Central memory CD8-positive, alpha-beta T cell (primary cell): ENCODE measurements at regions not wholly inside any gene's neighbourhood (a gene's known extent, or its start where the extent isn't known, plus 50 kb on each side); places are given as distances from the start of the nearest gene placed in this dataset.
"Not testable (repeated sequence)": the region's sequence is repeated elsewhere in the genome, so short reads cannot be mapped to it uniquely, and the experiment has no call there.

Source experiments
- ATAC-seq: fragments of 150-1000 bp; cut with Tn5 transposase; replicated peaks from 2 replicates; pipeline ENCODE4 v1.10.0; 2022; ENCODE audit warnings: mild to moderate bottlenecking, moderate FRiP score, moderate number of reproducible peaks; ENCODE audit not compliant: poor library complexity, severe bottlenecking; ENCODE audit errors: extremely low read depth
- DNase-seq, 2 donors: peaks; one replicate each; pipeline ENCODE4 v3.0.0; 2021; ENCODE audit warnings: low spot score in 2 of 2
- H3K27ac Mint-ChIP-seq: one replicate; pipeline ENCODE4 v1.8.0; 2022; ENCODE audit warnings: low read depth, mild to moderate bottlenecking, moderate library complexity, mixed read lengths
- H3K27me3 Mint-ChIP-seq: one replicate; pipeline ENCODE4 v1.8.0; 2022; ENCODE audit warnings: mixed read lengths
- H3K36me3 Mint-ChIP-seq: one replicate; pipeline ENCODE4 v1.8.0; 2022; ENCODE audit warnings: mild to moderate bottlenecking, moderate library complexity, mixed read lengths; ENCODE audit not compliant: insufficient read depth
- H3K4me1 Mint-ChIP-seq: one replicate; pipeline ENCODE4 v1.8.0; 2022; ENCODE audit warnings: mixed read lengths
- H3K4me3 Mint-ChIP-seq: one replicate; pipeline ENCODE4 v1.8.0; 2022; ENCODE audit warnings: mild to moderate bottlenecking, moderate library complexity, mixed read lengths
- H3K9me3 Mint-ChIP-seq: one replicate; pipeline ENCODE4 v1.8.0; 2022; ENCODE audit warnings: mixed read lengths

DNA sequence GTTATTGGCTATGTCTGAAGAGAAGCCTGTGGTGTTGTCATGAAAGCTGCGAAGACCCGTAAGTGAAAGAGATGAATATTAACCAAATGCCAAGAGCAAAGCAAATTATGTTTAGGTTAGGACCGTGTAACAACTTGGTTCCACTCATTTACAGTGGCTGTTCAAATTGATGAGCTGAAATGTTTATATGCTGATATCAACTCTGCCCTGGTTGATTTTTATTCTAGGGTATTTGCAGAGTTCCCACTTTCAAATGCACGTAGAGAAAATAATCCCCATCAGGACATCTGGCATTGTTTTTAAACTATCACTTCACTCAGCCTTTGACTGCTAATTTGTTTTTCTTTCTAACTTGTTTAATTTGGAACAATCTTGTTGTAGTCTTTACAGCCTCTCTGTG, 581.6 kb upstream of the ADAMTS5 start:
- H3K27me3 Mint-ChIP-seq = no peaks in the 10 kb centered on the region
- H3K27ac Mint-ChIP-seq = no peak overlapping the region
- H3K4me1 Mint-ChIP-seq = no peaks in the 10 kb centered on the region
- no peaks in the 10 kb centered on the region for H3K36me3 Mint-ChIP-seq
- DNase-seq (no peak), ATAC-seq (no peak)
- no peak overlapping the region for H3K4me3 Mint-ChIP-seq
- peaks cover 20% of the 10 kb centered on the region for H3K9me3 Mint-ChIP-seq

DNA sequence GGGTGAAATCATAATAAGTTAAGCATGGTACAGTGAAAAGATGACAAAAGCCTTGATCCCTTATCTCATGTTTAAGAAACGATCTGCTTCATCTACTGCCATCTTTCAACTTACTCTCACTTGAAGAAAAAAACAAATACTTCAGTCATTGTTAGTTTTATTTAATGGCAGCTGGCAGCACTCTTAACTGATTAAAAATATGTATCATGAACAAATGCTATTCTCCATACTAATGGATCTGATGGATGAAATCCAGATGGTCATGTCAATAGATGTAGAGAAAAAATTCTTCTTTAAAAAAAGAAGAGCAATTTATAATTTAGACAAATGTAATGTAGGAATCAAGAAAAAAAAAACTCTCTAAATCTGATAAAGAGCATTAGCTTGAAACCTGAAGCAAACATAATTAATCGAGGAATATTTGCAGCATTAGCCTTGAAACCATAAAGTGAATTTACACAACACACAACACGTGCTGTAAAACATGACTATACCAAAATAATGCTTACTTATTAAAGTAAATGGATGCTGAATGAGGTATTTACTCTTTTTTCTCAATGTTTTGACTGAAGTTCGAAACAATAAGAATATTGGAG, 579.0 kb upstream of the ADAMTS5 start:
- ATAC-seq (no peak), DNase-seq (no peak)
- Mint-ChIP-seq H3K27me3 (no peaks in the 10 kb centered on the region), H3K27ac (no peak overlapping the region), H3K36me3 (no peaks in the 10 kb centered on the region), H3K4me3 (no peak overlapping the region), H3K4me1 (no peaks in the 10 kb centered on the region), H3K9me3 (peaks cover 9% of the 10 kb centered on the region)

DNA sequence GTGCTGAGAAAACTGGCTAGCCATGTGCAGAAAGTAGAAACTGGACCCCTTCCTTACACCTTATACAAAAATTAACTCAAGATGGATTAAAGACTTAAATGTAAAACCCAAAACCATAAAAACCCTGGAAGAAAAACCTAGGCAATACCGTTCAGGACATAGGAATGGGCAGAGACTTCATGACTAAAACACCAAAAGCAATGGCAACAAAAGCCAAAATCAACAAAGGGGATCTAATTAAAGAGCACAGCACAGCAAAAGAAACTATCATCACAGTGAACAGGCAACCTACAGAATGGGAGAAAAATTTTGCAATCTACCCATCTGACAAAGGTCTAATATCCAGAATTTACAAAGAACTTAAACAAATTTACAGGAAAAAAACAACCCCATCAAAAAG, 575.2 kb upstream of the ADAMTS5 start:
- not testable (repeated sequence) for DNase-seq, H3K4me3 Mint-ChIP-seq, ATAC-seq, H3K27ac Mint-ChIP-seq, H3K4me1 Mint-ChIP-seq, H3K36me3 Mint-ChIP-seq, H3K27me3 Mint-ChIP-seq
- peaks cover 22% of the 10 kb centered on the region for H3K9me3 Mint-ChIP-seq

DNA sequence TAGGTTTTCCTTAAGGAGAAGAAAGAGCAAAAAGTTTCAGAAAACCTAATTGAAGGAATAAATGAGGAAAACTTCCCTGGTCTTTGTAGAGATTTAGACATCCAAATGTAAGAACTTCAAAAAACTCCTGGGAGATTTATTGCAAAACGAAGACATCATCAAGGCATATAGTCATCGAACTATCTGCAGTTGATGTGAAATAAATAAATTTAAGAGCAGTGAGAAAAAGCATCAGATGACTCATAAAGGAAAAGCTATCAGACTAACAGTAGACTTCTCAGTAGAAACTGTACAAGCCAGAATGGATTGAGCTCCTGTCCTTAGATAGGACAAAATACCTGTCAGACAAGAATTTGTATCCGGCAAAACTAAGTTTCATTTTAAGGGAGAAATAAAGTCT, 569.4 kb upstream of the ADAMTS5 start:
- Mint-ChIP-seq H3K27me3 (no peaks in the 10 kb centered on the region), H3K36me3 (no peaks in the 10 kb centered on the region), H3K27ac (no peak overlapping the region), H3K9me3 (peaks cover 21% of the 10 kb centered on the region), H3K4me1 (no peaks in the 10 kb centered on the region), H3K4me3 (no peak overlapping the region)
- no peak for ATAC-seq
- no peak for DNase-seq

DNA sequence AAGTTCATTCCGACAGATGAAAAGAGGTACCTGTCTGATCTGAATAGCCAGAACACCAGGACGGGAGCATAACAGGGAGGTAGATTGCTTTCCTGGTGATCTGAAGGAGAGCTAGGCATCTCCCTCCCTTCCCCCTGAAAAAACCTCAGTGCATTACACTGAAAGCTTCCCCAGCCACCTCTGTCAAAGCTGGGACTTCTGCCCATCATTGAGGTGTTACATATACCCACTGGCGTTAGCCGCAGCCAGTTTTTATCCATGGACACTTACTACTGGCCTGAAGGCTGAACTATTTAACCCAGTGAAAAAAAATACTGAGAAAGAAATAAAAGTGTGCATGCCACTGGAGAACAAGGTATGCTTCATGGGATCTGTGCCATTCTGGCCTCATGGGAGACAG, 568.3 kb upstream of the ADAMTS5 start:
- Mint-ChIP-seq H3K4me1 (no peaks in the 10 kb centered on the region), H3K4me3 (no peak overlapping the region), H3K36me3 (no peaks in the 10 kb centered on the region), H3K27ac (no peak overlapping the region), H3K27me3 (no peaks in the 10 kb centered on the region), H3K9me3 (peaks cover 16% of the 10 kb centered on the region)
- no peak for ATAC-seq
- no peak for DNase-seq

DNA sequence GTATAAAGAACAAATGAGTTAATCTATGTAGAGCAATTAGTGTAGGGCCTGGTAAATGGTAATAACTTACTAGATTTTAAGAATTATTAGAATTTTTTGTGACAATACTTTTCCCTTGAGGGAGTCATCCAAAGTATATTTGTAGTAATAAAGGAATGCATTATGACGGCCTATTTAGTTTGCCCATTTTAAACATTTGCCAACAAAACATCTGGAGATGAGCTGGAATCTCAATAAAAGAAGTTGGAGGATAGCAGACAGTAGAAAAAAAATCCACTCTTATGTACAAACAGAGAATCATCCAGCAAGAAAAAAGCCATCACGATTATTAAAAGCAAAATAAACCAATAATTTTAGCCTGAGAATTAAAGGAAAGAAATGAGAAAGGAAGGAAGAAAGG, 567.3 kb upstream of the ADAMTS5 start:
- Mint-ChIP-seq H3K9me3 (peaks cover 17% of the 10 kb centered on the region), H3K27me3 (no peaks in the 10 kb centered on the region), H3K36me3 (no peaks in the 10 kb centered on the region), H3K4me3 (no peak overlapping the region), H3K27ac (no peak overlapping the region), H3K4me1 (no peaks in the 10 kb centered on the region)
- ATAC-seq (no peak), DNase-seq (no peak)

DNA sequence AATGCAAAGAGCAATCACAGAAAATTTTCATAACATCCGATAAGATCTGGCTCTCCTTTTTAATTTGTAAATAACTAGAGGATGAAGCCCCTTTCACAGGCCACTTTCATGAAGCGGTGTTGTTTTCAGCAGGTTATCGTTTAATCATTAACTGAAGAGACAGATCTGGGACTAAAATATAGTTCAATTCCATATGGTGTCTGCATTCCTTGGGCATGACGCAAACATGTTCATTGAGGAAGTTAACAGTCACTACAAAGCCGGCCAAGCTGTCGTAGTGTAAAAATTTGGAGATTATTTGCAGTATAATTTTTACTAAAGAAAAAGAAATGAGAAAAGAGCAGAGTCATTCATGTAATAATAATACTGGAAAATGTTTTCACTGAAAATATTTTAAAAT, 565.2 kb upstream of the ADAMTS5 start:
- no peaks in the 10 kb centered on the region for H3K36me3 Mint-ChIP-seq
- ATAC-seq (no peak), DNase-seq (no peak)
- H3K4me1 Mint-ChIP-seq = no peaks in the 10 kb centered on the region
- peaks cover 19% of the 10 kb centered on the region for H3K9me3 Mint-ChIP-seq
- no peak overlapping the region for H3K27ac Mint-ChIP-seq
- H3K27me3 Mint-ChIP-seq = no peaks in the 10 kb centered on the region
- H3K4me3 Mint-ChIP-seq = no peak overlapping the region

DNA sequence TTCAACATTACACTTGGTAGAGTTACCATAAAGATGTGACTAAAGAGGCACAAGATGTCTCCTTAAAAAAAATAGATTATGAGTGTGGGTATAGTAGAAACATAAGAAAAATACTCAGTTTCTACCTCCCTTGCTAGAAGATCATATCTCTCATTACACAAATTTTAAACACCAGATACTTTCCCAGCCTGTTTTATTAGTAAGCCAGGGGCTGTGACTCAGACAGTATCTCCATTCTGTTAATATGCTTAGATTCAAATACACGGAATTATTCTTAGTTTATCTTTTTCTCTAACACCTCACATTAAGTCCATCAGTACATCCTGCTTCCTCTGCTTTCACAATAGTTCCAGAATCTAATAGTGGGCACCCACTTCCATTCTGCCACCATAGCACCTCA, 561.8 kb upstream of the ADAMTS5 start:
- Mint-ChIP-seq H3K36me3 (no peaks in the 10 kb centered on the region), H3K9me3 (peaks cover 28% of the 10 kb centered on the region), H3K4me1 (no peaks in the 10 kb centered on the region), H3K4me3 (no peak overlapping the region), H3K27ac (no peak overlapping the region), H3K27me3 (no peaks in the 10 kb centered on the region)
- ATAC-seq (no peak), DNase-seq (no peak)

DNA sequence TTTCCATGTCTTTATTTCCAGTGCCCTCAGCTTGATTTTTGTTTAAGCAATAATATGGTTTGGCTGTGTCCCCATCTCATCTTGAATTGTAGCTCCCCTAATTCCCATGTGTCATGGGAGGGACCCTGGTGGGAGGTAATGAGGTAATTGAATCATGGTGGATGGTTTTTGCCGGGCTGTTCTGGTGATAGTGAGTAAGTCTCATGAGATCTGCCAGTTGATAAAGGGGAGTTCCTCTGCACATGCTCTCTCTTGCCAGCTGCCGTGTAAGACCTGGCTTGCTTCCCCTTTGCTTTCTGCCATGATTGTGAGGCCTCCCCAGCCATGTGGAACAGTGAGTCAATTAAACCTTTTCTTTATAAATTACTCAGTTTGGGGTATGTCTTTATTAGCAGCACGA, 559.6 kb upstream of the ADAMTS5 start:
- no peaks in the 10 kb centered on the region for H3K27me3 Mint-ChIP-seq
- no peaks in the 10 kb centered on the region for H3K4me1 Mint-ChIP-seq
- no peak overlapping the region for H3K4me3 Mint-ChIP-seq
- DNase-seq = no peak
- ATAC-seq = no peak
- H3K9me3 Mint-ChIP-seq = peaks cover 28% of the 10 kb centered on the region
- no peaks in the 10 kb centered on the region for H3K36me3 Mint-ChIP-seq
- no peak overlapping the region for H3K27ac Mint-ChIP-seq

DNA sequence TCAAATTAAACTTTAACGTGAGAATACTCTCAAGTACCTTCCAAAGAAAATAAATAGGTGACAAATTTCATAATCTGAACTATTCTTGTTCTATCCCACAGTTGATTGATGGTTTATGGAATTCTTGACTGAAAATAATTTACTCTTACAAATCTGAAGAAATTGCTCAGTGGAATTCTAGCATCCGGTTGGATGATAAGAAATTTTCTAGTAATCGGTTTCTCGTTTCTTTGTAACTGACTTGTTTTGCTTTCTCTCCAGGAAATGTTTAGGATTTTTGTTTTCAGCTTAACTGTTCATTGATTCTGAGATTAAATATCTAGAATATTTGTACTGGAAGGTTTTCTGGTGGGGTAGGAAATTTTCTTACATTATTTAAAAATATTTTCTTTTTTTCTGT, 558.9 kb upstream of the ADAMTS5 start:
- H3K4me1 Mint-ChIP-seq = no peaks in the 10 kb centered on the region
- no peak overlapping the region for H3K27ac Mint-ChIP-seq
- H3K36me3 Mint-ChIP-seq = no peaks in the 10 kb centered on the region
- H3K9me3 Mint-ChIP-seq = peaks cover 28% of the 10 kb centered on the region
- H3K4me3 Mint-ChIP-seq = no peak overlapping the region
- no peaks in the 10 kb centered on the region for H3K27me3 Mint-ChIP-seq
- no peak for DNase-seq
- ATAC-seq = no peak

DNA sequence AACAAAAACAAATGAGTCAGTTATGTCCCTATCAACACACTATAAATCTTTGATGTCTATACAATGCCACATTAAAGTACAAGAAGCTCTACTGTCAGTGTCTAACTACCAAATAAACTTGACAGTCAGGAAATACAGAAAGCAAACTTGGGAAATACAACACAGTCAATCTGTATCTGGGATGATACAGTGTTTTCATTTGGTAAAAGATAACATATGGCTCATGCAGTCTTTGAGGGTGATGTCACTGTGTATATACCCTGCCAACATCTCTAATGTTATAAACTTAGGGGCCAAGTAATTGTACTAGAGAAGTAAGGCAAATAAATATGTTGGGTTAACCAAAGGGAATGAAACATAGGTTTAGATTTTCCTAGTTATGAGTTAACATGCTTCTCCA, 552.5 kb upstream of the ADAMTS5 start:
- Mint-ChIP-seq H3K4me3 (no peak overlapping the region), H3K36me3 (no peaks in the 10 kb centered on the region), H3K27ac (no peak overlapping the region), H3K9me3 (peaks cover 21% of the 10 kb centered on the region), H3K4me1 (no peaks in the 10 kb centered on the region), H3K27me3 (no peaks in the 10 kb centered on the region)
- DNase-seq = no peak
- no peak for ATAC-seq

DNA sequence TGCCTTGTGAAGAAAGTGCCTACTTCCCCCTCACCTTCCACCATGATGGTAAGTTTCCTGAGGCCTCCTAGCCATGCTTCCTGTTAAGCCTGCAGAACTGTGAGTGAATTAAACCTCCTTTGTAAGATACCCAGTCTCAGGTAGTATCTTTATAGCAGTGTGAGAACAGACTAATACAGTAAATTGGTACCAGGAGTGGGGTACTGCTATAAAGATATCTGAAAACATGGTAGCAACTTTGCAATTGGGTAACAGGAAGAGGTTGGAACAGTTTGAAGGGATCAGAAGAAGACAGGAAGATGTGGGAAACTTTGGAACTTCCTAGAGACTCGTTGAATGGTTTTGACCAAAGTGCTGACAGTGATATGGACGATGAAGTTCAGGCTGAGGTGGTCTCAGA, 550.3 kb upstream of the ADAMTS5 start:
- not testable (repeated sequence) for H3K27me3 Mint-ChIP-seq, DNase-seq, H3K27ac Mint-ChIP-seq, H3K4me3 Mint-ChIP-seq, H3K4me1 Mint-ChIP-seq, ATAC-seq, H3K36me3 Mint-ChIP-seq
- peaks cover 20% of the 10 kb centered on the region for H3K9me3 Mint-ChIP-seq

DNA sequence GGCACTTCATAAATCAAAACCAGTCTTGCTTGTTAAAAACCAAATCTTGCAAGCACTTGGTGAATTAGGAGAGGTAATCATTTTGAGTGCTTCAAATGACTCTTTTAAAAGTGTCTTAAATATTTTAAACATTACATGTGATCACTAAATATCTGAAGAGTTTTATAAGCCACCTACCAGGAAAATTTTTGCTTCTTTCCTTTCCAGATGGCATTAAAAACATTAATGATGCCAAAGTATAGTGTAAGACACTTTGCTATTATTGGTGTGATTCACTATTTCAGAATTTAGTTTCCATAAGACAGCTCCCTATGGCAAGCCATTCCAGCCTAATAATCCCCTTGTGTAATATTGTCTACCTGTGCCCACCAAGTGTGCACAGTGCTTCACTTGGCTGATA, 548.8 kb upstream of the ADAMTS5 start:
- no peaks in the 10 kb centered on the region for H3K36me3 Mint-ChIP-seq
- no peaks in the 10 kb centered on the region for H3K27me3 Mint-ChIP-seq
- ATAC-seq = no peak
- no peak for DNase-seq
- H3K4me1 Mint-ChIP-seq = no peaks in the 10 kb centered on the region
- H3K27ac Mint-ChIP-seq = no peak overlapping the region
- H3K9me3 Mint-ChIP-seq = peaks cover 23% of the 10 kb centered on the region
- no peak overlapping the region for H3K4me3 Mint-ChIP-seq

DNA sequence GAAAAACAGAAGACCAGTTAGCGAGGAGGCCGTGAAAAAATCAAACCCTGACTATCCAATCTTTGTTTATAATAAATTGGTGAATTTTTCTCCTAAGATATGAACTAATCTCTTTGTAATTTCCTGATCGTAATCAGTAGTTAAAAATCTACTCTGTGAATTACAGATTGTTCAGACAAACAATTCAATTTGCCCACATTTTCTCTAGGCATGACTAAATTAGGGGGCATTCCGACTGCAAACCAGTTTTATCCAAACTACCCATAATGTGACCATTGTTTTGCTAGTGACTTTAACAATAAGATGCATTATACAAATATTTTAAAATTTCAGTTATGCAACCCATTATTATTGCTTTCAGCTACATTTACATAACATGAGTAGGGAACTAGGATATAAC, 546.9 kb upstream of the ADAMTS5 start:
- H3K36me3 Mint-ChIP-seq = no peaks in the 10 kb centered on the region
- H3K4me3 Mint-ChIP-seq = no peak overlapping the region
- no peaks in the 10 kb centered on the region for H3K4me1 Mint-ChIP-seq
- no peak for ATAC-seq
- no peaks in the 10 kb centered on the region for H3K27me3 Mint-ChIP-seq
- no peak for DNase-seq
- peaks cover 19% of the 10 kb centered on the region for H3K9me3 Mint-ChIP-seq
- no peak overlapping the region for H3K27ac Mint-ChIP-seq
